PC-9 (cell line): ENCODE measurements at regions not wholly inside any gene's neighbourhood (a gene's known extent, or its start where the extent isn't known, plus 50 kb on each side); places are given as distances from the start of the nearest gene placed in this dataset.

Source experiments
- EZH2 ChIP-seq: fragments of 200-600 bp; sonication (generic); IDR thresholded peaks from 2 replicates; pipeline ENCODE4 v1.8.0; 2017; ENCODE audit warnings: antibody characterized with exemption, low read depth
- TF ChIP-seq, protein P1 (sequence below): fragments of 200-600 bp; sonication (generic); conservative IDR thresholded peaks from 2 replicates; pipeline ENCODE4 v1.6.1; 2017; ENCODE audit warnings: mixed run types, antibody characterized with exemption, mild to moderate bottlenecking, moderate library complexity

DNA sequence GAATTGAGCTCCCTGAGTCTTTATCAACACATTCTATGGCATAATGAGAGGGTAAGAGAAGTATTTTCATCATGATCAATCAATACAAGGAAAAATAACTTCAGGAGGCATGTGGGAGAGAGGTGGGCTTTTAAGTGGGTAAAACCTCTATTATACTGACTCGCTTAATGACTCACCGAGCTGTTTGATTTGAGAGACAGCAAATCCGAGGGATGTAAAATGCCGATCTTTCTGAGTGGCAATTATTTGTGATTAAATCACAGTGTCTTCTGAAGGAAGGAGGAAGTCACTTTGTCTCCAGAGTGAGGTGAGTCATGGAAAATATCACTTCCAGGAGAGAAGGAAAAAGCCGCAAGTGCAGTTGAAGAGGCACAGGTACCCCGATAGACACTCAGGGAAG lies 320.4 kb downstream of the DRD1 start:
- TF ChIP-seq, protein P1, sequence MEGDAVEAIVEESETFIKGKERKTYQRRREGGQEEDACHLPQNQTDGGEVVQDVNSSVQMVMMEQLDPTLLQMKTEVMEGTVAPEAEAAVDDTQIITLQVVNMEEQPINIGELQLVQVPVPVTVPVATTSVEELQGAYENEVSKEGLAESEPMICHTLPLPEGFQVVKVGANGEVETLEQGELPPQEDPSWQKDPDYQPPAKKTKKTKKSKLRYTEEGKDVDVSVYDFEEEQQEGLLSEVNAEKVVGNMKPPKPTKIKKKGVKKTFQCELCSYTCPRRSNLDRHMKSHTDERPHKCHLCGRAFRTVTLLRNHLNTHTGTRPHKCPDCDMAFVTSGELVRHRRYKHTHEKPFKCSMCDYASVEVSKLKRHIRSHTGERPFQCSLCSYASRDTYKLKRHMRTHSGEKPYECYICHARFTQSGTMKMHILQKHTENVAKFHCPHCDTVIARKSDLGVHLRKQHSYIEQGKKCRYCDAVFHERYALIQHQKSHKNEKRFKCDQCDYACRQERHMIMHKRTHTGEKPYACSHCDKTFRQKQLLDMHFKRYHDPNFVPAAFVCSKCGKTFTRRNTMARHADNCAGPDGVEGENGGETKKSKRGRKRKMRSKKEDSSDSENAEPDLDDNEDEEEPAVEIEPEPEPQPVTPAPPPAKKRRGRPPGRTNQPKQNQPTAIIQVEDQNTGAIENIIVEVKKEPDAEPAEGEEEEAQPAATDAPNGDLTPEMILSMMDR = no peak
- TF ChIP-seq EZH2 = no peak
